GM12892 (cell line): ENCODE measurements at regions not wholly inside any gene's neighbourhood (a gene's known extent, or its start where the extent isn't known, plus 50 kb on each side); places are given as distances from the start of the nearest gene placed in this dataset.

ENCODE experiments used
- POLR2A ChIP-seq: IDR thresholded peaks from 2 replicates; pipeline ENCODE4 v1.6.1; 2011; ENCODE audit warnings: low read depth, low read length, control low read depth
- POLR2AphosphoS5 ChIP-seq: IDR thresholded peaks from 2 replicates; pipeline ENCODE4 v1.6.1; 2011; ENCODE audit warnings: low read depth, low read length, control low read depth

DNA sequence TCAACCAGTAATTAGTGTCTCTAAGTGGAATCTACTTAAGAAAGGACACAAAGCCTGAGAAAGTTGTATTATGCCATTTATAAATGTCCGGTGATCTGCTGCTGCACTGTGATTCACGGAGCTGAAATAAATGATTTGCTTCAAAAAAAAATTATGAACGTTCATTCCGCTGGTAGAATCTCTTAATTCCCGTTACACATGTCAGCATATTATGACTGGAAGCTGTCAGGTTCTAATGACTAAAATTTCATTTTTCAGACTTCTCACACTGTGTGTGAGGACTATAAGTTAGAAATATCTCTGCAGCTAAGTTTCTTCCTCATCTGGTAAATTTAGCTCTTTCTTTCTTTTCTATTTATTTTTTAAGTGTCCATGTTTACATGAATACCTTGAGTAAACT lies 647.1 kb downstream of the VRK1 start:
- TF ChIP-seq POLR2AphosphoS5 (no peak), POLR2A (no peak)
